ENCODE measurements at regions not wholly inside any gene's neighbourhood (a gene's known extent, or its start where the extent isn't known, plus 50 kb on each side); places are given as distances from the start of the nearest gene placed in this dataset.

DNA sequence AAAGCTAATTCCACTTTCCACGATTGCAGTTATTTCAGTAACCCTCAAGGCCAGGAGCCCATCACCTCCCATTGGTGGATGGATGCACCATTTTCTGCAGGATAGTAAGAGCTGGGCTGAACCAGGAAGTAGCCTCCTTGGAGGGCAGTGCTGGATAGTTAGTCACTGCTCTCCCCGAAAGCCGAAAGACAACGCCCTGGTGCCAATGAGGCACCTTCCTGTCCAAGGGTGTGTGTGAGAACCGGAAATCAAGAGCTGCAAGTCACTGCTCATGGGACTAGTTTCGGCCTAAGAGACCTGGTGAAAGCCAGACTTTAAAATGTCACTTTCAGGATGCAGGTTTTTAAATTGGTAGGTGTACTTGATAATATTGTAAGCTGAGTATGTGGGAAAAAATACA, 203.8 kb upstream of the HS3ST1 start:
- TF ChIP-seq CTCF (IDR thresholded peaks at IDR 0.05) (no peak), SMC3 (IDR thresholded peaks at IDR 0.05; ENCODE audit: low read depth, low read length) (no peak), GATA2 (CRISPR knock-in tag; IDR thresholded peaks at IDR 0.05) (no peak), RCOR1 (IDR thresholded peaks at IDR 0.05; ENCODE audit: low read length) (no peak), POLR2AphosphoS5 (IDR thresholded peaks at IDR 0.05; ENCODE audit: low read depth, low read length) (no peak), MAX (IDR thresholded peaks at IDR 0.05; ENCODE audit: low read depth) (no peak), EP300 (IDR thresholded peaks at IDR 0.05; ENCODE audit: borderline replicate concordance in 1 of 2, low read depth in 1 of 2, low read length in 1 of 2) (no peak), YY1 (IDR thresholded peaks at IDR 0.05; ENCODE audit: low read depth) (no peak), GABPA (IDR thresholded peaks at IDR 0.05; ENCODE audit: low read depth) (no peak)
- TF ChIP-seq, protein P1, sequence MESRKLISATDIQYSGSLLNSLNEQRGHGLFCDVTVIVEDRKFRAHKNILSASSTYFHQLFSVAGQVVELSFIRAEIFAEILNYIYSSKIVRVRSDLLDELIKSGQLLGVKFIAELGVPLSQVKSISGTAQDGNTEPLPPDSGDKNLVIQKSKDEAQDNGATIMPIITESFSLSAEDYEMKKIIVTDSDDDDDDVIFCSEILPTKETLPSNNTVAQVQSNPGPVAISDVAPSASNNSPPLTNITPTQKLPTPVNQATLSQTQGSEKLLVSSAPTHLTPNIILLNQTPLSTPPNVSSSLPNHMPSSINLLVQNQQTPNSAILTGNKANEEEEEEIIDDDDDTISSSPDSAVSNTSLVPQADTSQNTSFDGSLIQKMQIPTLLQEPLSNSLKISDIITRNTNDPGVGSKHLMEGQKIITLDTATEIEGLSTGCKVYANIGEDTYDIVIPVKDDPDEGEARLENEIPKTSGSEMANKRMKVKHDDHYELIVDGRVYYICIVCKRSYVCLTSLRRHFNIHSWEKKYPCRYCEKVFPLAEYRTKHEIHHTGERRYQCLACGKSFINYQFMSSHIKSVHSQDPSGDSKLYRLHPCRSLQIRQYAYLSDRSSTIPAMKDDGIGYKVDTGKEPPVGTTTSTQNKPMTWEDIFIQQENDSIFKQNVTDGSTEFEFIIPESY (IDR thresholded peaks at IDR 0.05; ENCODE audit: borderline replicate concordance, low read depth): no peak
